ENCODE measurements at regions not wholly inside any gene's neighbourhood (a gene's known extent, or its start where the extent isn't known, plus 50 kb on each side); places are given as distances from the start of the nearest gene placed in this dataset.

- Histone ChIP-seq H3K27ac (ENCODE audit: low read depth, low read length, poor library complexity, severe bottlenecking) (no peak overlapping the region), H3K9me3 (ENCODE audit: low read depth, low read length, poor library complexity, severe bottlenecking) (no peaks in the 10 kb centered on the region), H3K27me3 (replicated peaks; ENCODE audit: insufficient read depth, low read depth, low read length, poor library complexity) (peaks cover 61% of the 10 kb centered on the region), H3K4me3 (ENCODE audit: low read depth, low read length, poor library complexity, severe bottlenecking) (no peak overlapping the region), H3K36me3 (ENCODE audit: insufficient read depth, low read length, poor library complexity, severe bottlenecking) (no peaks in the 10 kb centered on the region), H3K4me1 (ENCODE audit: insufficient read depth, low read length, poor library complexity, severe bottlenecking) (no peaks in the 10 kb centered on the region)
- CTCF ChIA-PET = no interaction called here
- intact Hi-C loops (cut with micrococcal nuclease; ENCODE audit: unreplicated experiment) = no loop called here
- POLR2A ChIA-PET (ENCODE audit: low non-redundant PET) = no interaction called here
- no peak for DNase-seq (ENCODE audit: low spot score)
- no TSS peak for BruUV-seq (replicated peaks)
- TF ChIP-seq EZH2 (IDR thresholded peaks at IDR 0.05; ENCODE audit: borderline replicate concordance, low read depth, low read length, poor library complexity, severe bottlenecking) (no peak), CTCF (conservative IDR thresholded peaks at IDR 0.05; ENCODE audit: low read depth, low read length) (no peak)
Measured at GRCh38 chr11:27830206-27830605, 130.0 kb upstream of the BDNF start.

- no peaks in the 10 kb centered on the region for H3K4me1 ChIP-seq (ENCODE audit: insufficient read depth, low read length, poor library complexity, severe bottlenecking)
- TF ChIP-seq CTCF (conservative IDR thresholded peaks at IDR 0.05; ENCODE audit: low read depth, low read length) = no peak
- no peak for TF ChIP-seq EZH2 (IDR thresholded peaks at IDR 0.05; ENCODE audit: borderline replicate concordance, low read depth, low read length, poor library complexity, severe bottlenecking)
- H3K27me3 ChIP-seq (replicated peaks; ENCODE audit: insufficient read depth, low read depth, low read length, poor library complexity) = peaks cover 28% of the 10 kb centered on the region
- intact Hi-C loops (cut with micrococcal nuclease; ENCODE audit: unreplicated experiment) = no loop called here
- no peak overlapping the region for H3K27ac ChIP-seq (ENCODE audit: low read depth, low read length, poor library complexity, severe bottlenecking)
- no TSS peak for BruUV-seq (replicated peaks)
- ChIA-PET POLR2A (ENCODE audit: low non-redundant PET) (no interaction called here), CTCF (no interaction called here)
- H3K9me3 ChIP-seq (ENCODE audit: low read depth, low read length, poor library complexity, severe bottlenecking) = no peaks in the 10 kb centered on the region
- H3K36me3 ChIP-seq (ENCODE audit: insufficient read depth, low read length, poor library complexity, severe bottlenecking) = no peaks in the 10 kb centered on the region
- no peak overlapping the region for H3K4me3 ChIP-seq (ENCODE audit: low read depth, low read length, poor library complexity, severe bottlenecking)
- DNase-seq (ENCODE audit: low spot score) = no peak
Measured at GRCh38 chr11:27820249-27820648, 120.0 kb upstream of the BDNF start.

GRCh38 chr11:27816197-27816596 is 115.9 kb upstream of the BDNF start:
- no peak overlapping the region for H3K4me3 ChIP-seq (ENCODE audit: low read depth, low read length, poor library complexity, severe bottlenecking)
- peaks cover 52% of the 10 kb centered on the region for H3K27me3 ChIP-seq (replicated peaks; ENCODE audit: insufficient read depth, low read depth, low read length, poor library complexity)
- no peak for TF ChIP-seq CTCF (conservative IDR thresholded peaks at IDR 0.05; ENCODE audit: low read depth, low read length)
- H3K27ac ChIP-seq (ENCODE audit: low read depth, low read length, poor library complexity, severe bottlenecking) = no peak overlapping the region
- ChIA-PET POLR2A (ENCODE audit: low non-redundant PET) (no interaction called here), CTCF (no interaction called here)
- intact Hi-C loops (cut with micrococcal nuclease; ENCODE audit: unreplicated experiment) = no loop called here
- H3K36me3 ChIP-seq (ENCODE audit: insufficient read depth, low read length, poor library complexity, severe bottlenecking) = no peaks in the 10 kb centered on the region
- no peaks in the 10 kb centered on the region for H3K9me3 ChIP-seq (ENCODE audit: low read depth, low read length, poor library complexity, severe bottlenecking)
- no peak for DNase-seq (ENCODE audit: low spot score)
- H3K4me1 ChIP-seq (ENCODE audit: insufficient read depth, low read length, poor library complexity, severe bottlenecking) = no peaks in the 10 kb centered on the region
- BruUV-seq (replicated peaks) = no TSS peak
